Tibial artery (tissue), 4 donors: ENCODE measurements at regions not wholly inside any gene's neighbourhood (a gene's known extent, or its start where the extent isn't known, plus 50 kb on each side); places are given as distances from the start of the nearest gene placed in this dataset.

Experiments used
- DNase-seq, 2 donors: peaks; one replicate each; pipeline ENCODE4 v3.0.0-alpha.2; 2019
- H3K27ac ChIP-seq, 2 donors: fragments of 200-600 bp; sonication (generic) in 1 of 2; 1 replicate in 1 of 2; 2 replicates in 1 of 2; pipeline ENCODE4 v1.5.1; 2018 to 2019; ENCODE audit warnings: mild to moderate bottlenecking in 1 of 2
- H3K27me3 ChIP-seq, 2 donors: fragments of 200-600 bp; sonication (generic) in 1 of 2; one replicate each; pipeline versions ENCODE4 v1.5.1 to v1.6.0; 2016 to 2019
- H3K36me3 ChIP-seq, 3 donors: fragments of 200-600 bp; sonication (generic) in 2 of 3; one replicate each; pipeline ENCODE4 v1.5.1; 2016 to 2019; ENCODE audit warnings: mild to moderate bottlenecking in 2 of 3
- H3K4me1 ChIP-seq, 4 donors: fragments of 200-600 bp; sonication (generic) in 2 of 4; 1 replicate in 3 of 4; 2 replicates in 1 of 4; pipeline ENCODE4 v1.5.1; 2016 to 2019
- H3K4me3 ChIP-seq, 2 donors: fragments of 200-600 bp; sonication (generic) in 1 of 2; 1 replicate in 1 of 2; 2 replicates in 1 of 2; pipeline ENCODE4 v1.5.1; 2018 to 2019; ENCODE audit warnings: mild to moderate bottlenecking in 2 of 2
- H3K9me3 ChIP-seq, 3 donors: fragments of 200-600 bp; sonication (generic) in 1 of 3; one replicate each; pipeline ENCODE4 v1.5.1; 2016 to 2019
- CTCF ChIP-seq, 2 experiments: fragments of 200-600 bp in 1 of 2; fragments of 450-650 bp in 1 of 2; IDR thresholded peaks; one replicate each; pipeline ENCODE4 v1.5.1; 2017 to 2019; ENCODE audit warnings: antibody characterized with exemption in 2 of 2, mild to moderate bottlenecking in 1 of 2, moderate library complexity in 1 of 2
- intact Hi-C: fragments of 100-400 bp; cut with DNase I; formaldehyde crosslinking; loops from one replicate; pipeline ENCODE4 v1.15.0; 2023; ENCODE audit warnings: low total_unique reads

DNA sequence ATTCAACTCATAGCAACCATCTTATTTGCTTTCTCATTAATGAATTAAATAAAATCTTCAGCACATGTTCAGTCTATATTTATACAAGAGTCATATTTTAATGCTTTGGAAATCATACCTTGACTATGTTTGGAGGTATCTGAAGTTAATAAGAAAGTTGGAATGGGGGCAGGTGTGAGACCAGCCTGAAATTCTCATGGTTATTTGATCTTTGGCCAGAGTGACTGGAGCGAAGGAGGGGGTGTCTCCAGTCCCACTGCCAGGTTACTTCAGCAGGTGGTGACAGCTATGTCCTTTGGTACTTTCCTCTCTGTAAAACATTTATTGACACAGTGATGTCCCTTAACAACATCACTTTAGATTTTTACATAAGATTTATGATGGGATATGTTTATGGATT lies 318.1 kb upstream of the SGCD start:
- no peak overlapping the region for H3K4me3 ChIP-seq
- no peaks in the 10 kb centered on the region for H3K36me3 ChIP-seq
- no peaks in the 10 kb centered on the region for H3K9me3 ChIP-seq
- DNase-seq = no peak
- intact Hi-C loops = no loop called here
- no peak overlapping the region for H3K27ac ChIP-seq
- no peaks in the 10 kb centered on the region for H3K27me3 ChIP-seq
- no peaks in the 10 kb centered on the region for H3K4me1 ChIP-seq
- TF ChIP-seq CTCF (IDR thresholded peaks at IDR 0.05) = no peak

DNA sequence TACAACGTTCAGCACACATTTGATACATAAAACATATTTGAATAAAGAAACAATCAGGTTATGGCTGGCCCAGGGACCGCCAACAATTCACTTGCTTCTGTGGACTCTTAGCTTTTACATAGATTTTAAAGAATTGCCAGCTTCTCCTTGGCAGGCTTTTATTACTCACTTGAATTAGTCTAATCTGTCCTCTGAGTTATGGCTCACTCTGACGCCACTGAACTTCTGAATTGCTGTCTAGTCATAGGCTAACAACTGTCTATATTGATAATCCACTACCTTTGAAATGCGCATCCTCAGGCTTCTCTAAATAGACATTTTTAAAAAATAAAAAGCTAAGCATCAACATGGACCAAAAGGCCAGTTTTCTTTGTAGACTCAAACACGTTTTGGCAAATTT lies 317.4 kb upstream of the SGCD start:
- H3K27me3 ChIP-seq = no peaks in the 10 kb centered on the region
- H3K4me3 ChIP-seq = no peak overlapping the region
- DNase-seq = no peak
- no peak for TF ChIP-seq CTCF (IDR thresholded peaks at IDR 0.05)
- H3K36me3 ChIP-seq = no peaks in the 10 kb centered on the region
- no peak overlapping the region for H3K27ac ChIP-seq
- intact Hi-C loops = no loop called here
- H3K9me3 ChIP-seq = no peaks in the 10 kb centered on the region
- no peaks in the 10 kb centered on the region for H3K4me1 ChIP-seq

GRCh38 chr5:156015137-156015536 lies 311.8 kb upstream of the SGCD start:
- no peak for TF ChIP-seq CTCF (IDR thresholded peaks at IDR 0.05)
- intact Hi-C loops = no loop called here
- Histone ChIP-seq H3K9me3 (no peaks in the 10 kb centered on the region), H3K27ac (no peak overlapping the region), H3K27me3 (no peaks in the 10 kb centered on the region), H3K4me1 (peaks cover 0 to 6% (median 2%) of the 10 kb centered on the region in 4 donors), H3K4me3 (no peak overlapping the region), H3K36me3 (no peaks in the 10 kb centered on the region)
- no peak for DNase-seq

GRCh38 chr5:156019130-156019529 lies 307.8 kb upstream of the SGCD start:
- peaks cover 0 to 12% (median 3%) of the 10 kb centered on the region in 4 donors for H3K4me1 ChIP-seq
- intact Hi-C loops = no loop called here
- H3K9me3 ChIP-seq = no peaks in the 10 kb centered on the region
- no peak for TF ChIP-seq CTCF (IDR thresholded peaks at IDR 0.05)
- no peak overlapping the region for H3K4me3 ChIP-seq
- no peaks in the 10 kb centered on the region for H3K36me3 ChIP-seq
- H3K27ac ChIP-seq = no peak overlapping the region
- H3K27me3 ChIP-seq = no peaks in the 10 kb centered on the region
- DNase-seq = no peak

DNA sequence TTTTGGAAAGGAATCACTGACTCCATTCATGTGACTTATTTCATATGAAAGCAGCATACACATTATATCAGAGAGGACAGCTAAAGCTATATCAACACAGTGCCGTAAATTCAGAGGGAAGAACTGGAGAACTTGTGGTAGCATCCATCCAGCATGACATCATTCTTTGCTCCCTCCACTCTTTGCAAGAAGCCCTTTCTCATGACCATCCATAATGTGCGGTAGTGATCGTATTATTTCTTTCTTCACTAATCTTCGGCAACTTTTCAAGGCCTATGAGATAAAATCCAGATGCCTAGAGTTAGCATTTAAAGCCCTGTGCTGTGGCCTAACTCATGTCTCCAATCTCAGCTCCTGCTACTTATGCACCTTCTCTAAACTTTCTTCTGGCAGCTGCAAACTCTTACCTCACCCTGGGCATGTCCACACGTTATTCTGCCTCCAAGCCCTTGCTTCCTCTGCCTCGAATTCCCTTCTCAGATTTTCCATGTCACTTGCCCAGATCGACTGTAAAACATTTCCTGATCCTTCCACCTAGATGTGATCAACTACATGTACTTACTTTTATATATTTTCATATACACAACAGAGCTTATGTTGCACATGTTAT lies 307.3 kb upstream of the SGCD start:
- H3K9me3 ChIP-seq = no peaks in the 10 kb centered on the region
- H3K27me3 ChIP-seq = no peaks in the 10 kb centered on the region
- H3K4me3 ChIP-seq = no peak overlapping the region
- H3K36me3 ChIP-seq = no peaks in the 10 kb centered on the region
- H3K4me1 ChIP-seq = peaks cover 0 to 12% (median 3%) of the 10 kb centered on the region in 4 donors
- DNase-seq = no peak
- no peak overlapping the region for H3K27ac ChIP-seq
- intact Hi-C loops = no loop called here
- TF ChIP-seq CTCF (IDR thresholded peaks at IDR 0.05) = no peak

DNA sequence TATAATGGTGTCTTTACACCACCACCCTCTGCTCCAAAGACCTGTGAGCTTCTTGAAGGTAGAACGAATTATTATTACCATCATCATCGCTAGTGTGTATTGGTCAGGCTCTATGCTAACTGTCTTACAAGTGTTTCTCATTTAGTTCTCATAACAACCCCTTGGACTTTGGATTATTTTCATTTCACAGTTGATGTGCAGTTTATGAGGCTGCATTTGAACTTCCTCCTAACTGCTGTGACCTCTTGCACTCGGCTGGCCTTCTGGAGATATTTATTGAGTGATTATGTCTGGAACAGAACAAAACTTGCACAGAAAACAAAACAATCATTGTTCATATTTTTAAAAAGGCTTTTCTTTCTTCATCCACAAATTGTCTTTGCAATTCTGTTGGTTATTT lies 306.3 kb upstream of the SGCD start:
- Histone ChIP-seq H3K36me3 (no peaks in the 10 kb centered on the region), H3K27ac (no peak overlapping the region), H3K4me3 (no peak overlapping the region), H3K9me3 (no peaks in the 10 kb centered on the region), H3K27me3 (no peaks in the 10 kb centered on the region), H3K4me1 (peaks cover 0 to 12% (median 3%) of the 10 kb centered on the region in 4 donors)
- intact Hi-C loops = no loop called here
- no peak for DNase-seq
- no peak for TF ChIP-seq CTCF (IDR thresholded peaks at IDR 0.05)
